ENCODE measurements at regions not wholly inside any gene's neighbourhood (a gene's known extent, or its start where the extent isn't known, plus 50 kb on each side); places are given as distances from the start of the nearest gene placed in this dataset.

DNA sequence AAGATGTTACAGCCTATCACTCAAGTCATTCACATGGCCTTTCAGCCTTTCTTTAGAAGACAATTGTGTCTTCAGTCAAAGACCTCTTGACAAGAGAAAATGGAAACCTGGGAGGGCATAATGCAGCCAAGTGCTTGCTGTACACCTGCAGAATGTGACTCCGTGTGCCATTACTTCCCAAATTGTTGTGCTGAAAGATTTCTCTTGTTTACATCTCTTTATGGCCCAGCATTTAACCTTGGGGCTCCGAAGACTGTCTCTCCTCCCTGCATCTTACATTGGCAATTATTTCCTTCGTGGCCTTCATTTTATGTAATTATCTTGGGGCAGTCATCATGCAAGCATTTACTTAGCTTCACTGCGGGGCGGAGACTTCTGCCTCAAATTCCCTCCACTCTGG lies 287.0 kb downstream of the TCF7L2 start:
- DNase-seq (ENCODE audit: low read depth) = no peak
- TF ChIP-seq, protein P1, sequence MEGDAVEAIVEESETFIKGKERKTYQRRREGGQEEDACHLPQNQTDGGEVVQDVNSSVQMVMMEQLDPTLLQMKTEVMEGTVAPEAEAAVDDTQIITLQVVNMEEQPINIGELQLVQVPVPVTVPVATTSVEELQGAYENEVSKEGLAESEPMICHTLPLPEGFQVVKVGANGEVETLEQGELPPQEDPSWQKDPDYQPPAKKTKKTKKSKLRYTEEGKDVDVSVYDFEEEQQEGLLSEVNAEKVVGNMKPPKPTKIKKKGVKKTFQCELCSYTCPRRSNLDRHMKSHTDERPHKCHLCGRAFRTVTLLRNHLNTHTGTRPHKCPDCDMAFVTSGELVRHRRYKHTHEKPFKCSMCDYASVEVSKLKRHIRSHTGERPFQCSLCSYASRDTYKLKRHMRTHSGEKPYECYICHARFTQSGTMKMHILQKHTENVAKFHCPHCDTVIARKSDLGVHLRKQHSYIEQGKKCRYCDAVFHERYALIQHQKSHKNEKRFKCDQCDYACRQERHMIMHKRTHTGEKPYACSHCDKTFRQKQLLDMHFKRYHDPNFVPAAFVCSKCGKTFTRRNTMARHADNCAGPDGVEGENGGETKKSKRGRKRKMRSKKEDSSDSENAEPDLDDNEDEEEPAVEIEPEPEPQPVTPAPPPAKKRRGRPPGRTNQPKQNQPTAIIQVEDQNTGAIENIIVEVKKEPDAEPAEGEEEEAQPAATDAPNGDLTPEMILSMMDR (conservative IDR thresholded peaks at IDR 0.05; ENCODE audit: control insufficient read depth, insufficient read depth, low read depth, low read length) = no peak
- H3K4me3 ChIP-seq (ENCODE audit: control insufficient read depth, low read depth, low read length) = no peak overlapping the region

DNA sequence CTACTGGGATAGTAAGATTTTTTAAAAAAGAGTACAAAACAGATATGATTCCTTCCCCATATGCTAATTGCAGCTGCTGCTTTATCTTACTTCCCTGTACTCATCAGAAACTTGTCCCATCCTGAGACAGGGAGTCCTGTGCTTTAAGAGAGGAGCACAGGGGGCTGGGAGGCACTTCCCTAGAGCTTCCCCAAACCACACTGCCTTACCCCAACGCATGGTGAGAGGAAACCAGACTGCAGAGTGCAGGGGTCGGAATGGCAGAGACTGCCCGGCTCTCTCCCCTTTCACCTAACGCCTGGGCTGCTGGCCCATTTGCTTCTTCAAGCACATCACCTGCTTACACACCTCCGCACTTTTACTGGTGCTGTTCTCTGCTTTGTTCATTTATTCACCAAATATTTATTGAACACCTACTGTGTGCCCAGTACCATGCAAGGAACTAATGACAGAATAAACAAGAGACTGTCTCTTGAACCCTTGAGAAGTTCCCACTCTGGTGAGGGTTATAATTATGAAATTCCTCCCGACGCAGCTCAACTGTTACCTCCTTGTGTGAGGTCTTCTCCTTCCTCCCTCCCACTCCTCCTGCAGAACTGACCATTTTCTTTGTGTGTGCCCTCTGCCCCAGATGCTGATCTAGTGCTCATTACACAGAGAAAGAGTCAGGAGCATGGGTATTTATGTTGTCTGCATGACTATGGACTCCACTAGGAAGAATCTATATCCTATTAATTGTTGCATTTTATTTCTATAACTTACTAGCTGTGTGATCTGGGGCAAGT lies 289.7 kb downstream of the TCF7L2 start:
- DNase-seq (ENCODE audit: low read depth) = no peak
- TF ChIP-seq, protein P1 (conservative IDR thresholded peaks at IDR 0.05; ENCODE audit: control insufficient read depth, insufficient read depth, low read depth, low read length) = no peak
- H3K4me3 ChIP-seq (ENCODE audit: control insufficient read depth, low read depth, low read length) = no peak overlapping the region

DNA sequence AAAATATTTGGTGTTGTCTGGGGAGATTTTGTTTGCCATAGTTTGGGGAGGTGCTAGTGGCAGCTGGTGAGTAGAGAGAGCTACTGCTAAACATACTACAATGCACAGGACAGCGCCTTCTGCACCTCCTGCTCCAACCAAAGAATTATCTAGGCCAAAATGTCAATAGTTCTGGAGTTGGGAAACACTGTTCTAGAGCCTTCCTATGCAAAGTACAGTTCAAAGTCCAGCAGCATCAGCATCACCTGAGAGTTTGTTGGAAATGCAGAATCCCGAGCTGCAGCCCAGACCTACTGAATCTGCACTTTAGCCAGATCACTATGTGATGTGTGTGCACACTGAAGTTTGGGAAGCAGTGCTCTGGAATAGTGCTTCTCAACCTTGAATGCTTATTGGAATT lies 290.7 kb downstream of the TCF7L2 start:
- TF ChIP-seq, protein P1 (conservative IDR thresholded peaks at IDR 0.05; ENCODE audit: control insufficient read depth, insufficient read depth, low read depth, low read length) = no peak

DNA sequence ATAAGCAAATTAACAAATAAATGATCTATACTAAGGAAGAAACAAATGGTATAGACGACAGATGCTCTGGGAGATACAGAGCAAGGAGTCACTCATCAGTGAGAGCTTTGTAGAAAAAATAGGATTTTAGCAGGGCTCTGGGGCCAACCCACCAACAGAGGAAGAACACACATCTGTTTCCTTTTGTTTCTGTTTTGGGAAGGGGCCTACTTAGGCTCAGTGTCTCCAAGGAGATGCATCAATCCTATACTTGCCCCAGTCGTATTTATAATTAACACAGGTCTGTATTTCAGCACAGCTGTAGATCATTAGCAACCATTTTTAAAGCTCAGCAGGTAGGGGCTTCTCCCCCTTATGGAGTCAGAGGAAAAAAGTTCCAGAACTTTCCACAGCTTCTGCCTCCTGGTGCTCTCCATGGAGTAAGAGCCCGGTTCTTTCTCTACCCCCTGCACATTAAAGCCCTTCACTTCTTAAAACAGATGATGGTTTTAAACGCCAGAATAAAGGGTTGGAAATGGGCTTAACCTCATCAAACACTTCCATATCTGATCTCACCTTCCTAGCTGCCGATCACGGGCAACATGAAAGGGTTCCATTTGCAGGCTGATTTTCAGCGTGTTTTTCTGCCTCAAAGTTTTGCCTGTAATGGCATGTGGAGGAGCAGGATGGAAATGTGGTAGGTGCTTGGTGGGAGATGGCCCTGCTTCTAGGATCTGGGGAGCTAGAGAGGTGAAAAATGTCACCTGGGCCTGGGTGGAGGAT lies 291.7 kb downstream of the TCF7L2 start:
- DNase-seq (ENCODE audit: low read depth) = no peak
- no peak overlapping the region for H3K4me3 ChIP-seq (ENCODE audit: control insufficient read depth, low read depth, low read length)
- TF ChIP-seq, protein P1 (conservative IDR thresholded peaks at IDR 0.05; ENCODE audit: control insufficient read depth, insufficient read depth, low read depth, low read length) = no peak

More for the DNA sequence above, 290.7 kb downstream of the TCF7L2 start:
- no peak overlapping the region for H3K4me3 ChIP-seq (ENCODE audit: control insufficient read depth, low read depth, low read length)
- DNase-seq (ENCODE audit: low read depth) = no peak

DNA sequence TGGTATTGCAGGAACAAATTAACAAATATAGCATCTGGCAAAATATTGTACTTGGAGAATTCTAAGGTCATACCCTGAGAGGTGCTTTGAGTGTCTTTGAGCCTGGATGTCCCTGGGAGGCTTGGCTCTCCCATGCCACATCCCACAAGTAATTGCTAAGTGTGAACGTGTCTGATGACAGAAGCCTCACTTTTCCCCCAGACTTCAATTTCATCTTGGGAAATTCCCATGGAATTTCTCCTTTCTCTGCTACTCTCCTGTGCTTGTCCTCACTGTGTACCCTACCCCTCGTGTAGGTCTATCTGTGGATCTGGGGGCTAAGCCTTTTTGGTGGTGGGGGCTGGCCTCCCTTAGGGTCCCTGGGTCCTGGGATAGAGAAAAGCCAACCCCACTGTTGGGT lies 293.3 kb downstream of the TCF7L2 start:
- H3K4me3 ChIP-seq (ENCODE audit: control insufficient read depth, low read depth, low read length) = no peak overlapping the region
- DNase-seq (ENCODE audit: low read depth) = no peak
- TF ChIP-seq, protein P1 (conservative IDR thresholded peaks at IDR 0.05; ENCODE audit: control insufficient read depth, insufficient read depth, low read depth, low read length) = no peak

DNA sequence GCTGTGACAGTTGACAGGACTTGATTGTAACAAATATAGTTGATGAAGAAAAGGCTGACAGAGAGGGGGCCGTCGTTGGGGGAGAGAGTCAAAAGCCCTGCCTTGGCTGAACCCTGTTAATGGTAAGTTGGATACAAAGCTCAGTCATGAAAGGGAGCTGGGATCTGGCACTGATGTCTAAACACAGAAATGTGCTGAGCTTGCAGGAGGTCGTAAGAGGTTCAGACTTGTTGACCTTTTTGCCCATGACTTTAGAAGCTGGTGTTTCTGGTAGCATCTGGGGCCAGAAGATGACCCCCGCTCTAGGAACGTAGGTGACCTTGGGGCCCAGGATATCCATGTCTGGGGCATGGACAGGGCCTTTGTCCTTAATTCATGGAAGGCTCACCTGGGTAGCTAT lies 294.7 kb downstream of the TCF7L2 start:
- H3K4me3 ChIP-seq (ENCODE audit: control insufficient read depth, low read depth, low read length) = no peak overlapping the region
- no peak for DNase-seq (ENCODE audit: low read depth)
- TF ChIP-seq, protein P1 (conservative IDR thresholded peaks at IDR 0.05; ENCODE audit: control insufficient read depth, insufficient read depth, low read depth, low read length) = no peak

Data from fibroblast of mammary gland (primary cell).